K562 (cell line): ENCODE measurements at regions not wholly inside any gene's neighbourhood (a gene's known extent, or its start where the extent isn't known, plus 50 kb on each side); places are given as distances from the start of the nearest gene placed in this dataset.

Experiments
- ASH1L ChIP-seq: fragments of 450-650 bp; IDR thresholded peaks from 2 replicates; pipeline ENCODE4 v1.6.1; 2018; ENCODE audit warnings: borderline replicate concordance, mild to moderate bottlenecking, low read depth; ENCODE audit not compliant: partially characterized antibody
- REST ChIP-seq, 2 experiments: fragments of 450-650 bp; formaldehyde crosslinking in 1 of 2; IDR thresholded peaks; 2 replicates each; pipeline versions ENCODE4 v1.4.0 to v1.6.1; 2014 to 2020; ENCODE audit warnings: mild to moderate bottlenecking in 2 of 2, borderline replicate concordance in 1 of 2, low read depth in 1 of 2
- TEAD4 ChIP-seq, 2 experiments: sonication (generic) in 1 of 2; formaldehyde crosslinking in 1 of 2; IDR thresholded peaks; 2 replicates each; pipeline versions ENCODE4 v1.6.1 to v1.8.0; 2012 to 2022; ENCODE audit warnings: borderline replicate concordance in 1 of 2, inconsistent platforms in 1 of 2, low read length in 1 of 2, mild to moderate bottlenecking in 1 of 2, missing genetic modification reagents in 1 of 2
- VEZF1 ChIP-seq: fragments of 200-800 bp; sonication (Bioruptor generic); IDR thresholded peaks from 2 replicates; pipeline ENCODE4 v1.6.1; 2017; ENCODE audit warnings: missing genetic modification characterization, missing compliant biosample characterization
- ZNF584 ChIP-seq: fragments of 200-800 bp; sonication (Bioruptor generic); IDR thresholded peaks from 2 replicates; pipeline ENCODE4 v1.6.1; 2016; ENCODE audit warnings: low read depth, mild to moderate bottlenecking, missing genetic modification characterization, missing compliant biosample characterization
- TF ChIP-seq, protein P1 (sequence below), 2 experiments: fragments of 450-650 bp in 1 of 2; sonication (generic) in 1 of 2; formaldehyde crosslinking in 1 of 2; IDR thresholded peaks; 2 replicates each; pipeline versions ENCODE4 v1.7.1 to v1.9.0; 2016 to 2022; ENCODE audit warnings: inconsistent platforms in 1 of 2, mild to moderate bottlenecking in 1 of 2, missing genetic modification reagents in 1 of 2

- TF ChIP-seq REST (IDR thresholded peaks at IDR 0.05; ENCODE audit: borderline replicate concordance): no peak
- TF ChIP-seq REST (CRISPR knock-in tag; IDR thresholded peaks at IDR 0.05; ENCODE audit: low read depth): no peak
- TF ChIP-seq, protein P1, sequence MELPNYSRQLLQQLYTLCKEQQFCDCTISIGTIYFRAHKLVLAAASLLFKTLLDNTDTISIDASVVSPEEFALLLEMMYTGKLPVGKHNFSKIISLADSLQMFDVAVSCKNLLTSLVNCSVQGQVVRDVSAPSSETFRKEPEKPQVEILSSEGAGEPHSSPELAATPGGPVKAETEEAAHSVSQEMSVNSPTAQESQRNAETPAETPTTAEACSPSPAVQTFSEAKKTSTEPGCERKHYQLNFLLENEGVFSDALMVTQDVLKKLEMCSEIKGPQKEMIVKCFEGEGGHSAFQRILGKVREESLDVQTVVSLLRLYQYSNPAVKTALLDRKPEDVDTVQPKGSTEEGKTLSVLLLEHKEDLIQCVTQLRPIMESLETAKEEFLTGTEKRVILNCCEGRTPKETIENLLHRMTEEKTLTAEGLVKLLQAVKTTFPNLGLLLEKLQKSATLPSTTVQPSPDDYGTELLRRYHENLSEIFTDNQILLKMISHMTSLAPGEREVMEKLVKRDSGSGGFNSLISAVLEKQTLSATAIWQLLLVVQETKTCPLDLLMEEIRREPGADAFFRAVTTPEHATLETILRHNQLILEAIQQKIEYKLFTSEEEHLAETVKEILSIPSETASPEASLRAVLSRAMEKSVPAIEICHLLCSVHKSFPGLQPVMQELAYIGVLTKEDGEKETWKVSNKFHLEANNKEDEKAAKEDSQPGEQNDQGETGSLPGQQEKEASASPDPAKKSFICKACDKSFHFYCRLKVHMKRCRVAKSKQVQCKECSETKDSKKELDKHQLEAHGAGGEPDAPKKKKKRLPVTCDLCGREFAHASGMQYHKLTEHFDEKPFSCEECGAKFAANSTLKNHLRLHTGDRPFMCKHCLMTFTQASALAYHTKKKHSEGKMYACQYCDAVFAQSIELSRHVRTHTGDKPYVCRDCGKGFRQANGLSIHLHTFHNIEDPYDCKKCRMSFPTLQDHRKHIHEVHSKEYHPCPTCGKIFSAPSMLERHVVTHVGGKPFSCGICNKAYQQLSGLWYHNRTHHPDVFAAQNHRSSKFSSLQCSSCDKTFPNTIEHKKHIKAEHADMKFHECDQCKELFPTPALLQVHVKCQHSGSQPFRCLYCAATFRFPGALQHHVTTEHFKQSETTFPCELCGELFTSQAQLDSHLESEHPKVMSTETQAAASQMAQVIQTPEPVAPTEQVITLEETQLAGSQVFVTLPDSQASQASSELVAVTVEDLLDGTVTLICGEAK (IDR thresholded peaks at IDR 0.05): no peak
- TF ChIP-seq, protein P1 (CRISPR knock-in tag; IDR thresholded peaks at IDR 0.05): no peak
- TF ChIP-seq TEAD4 (IDR thresholded peaks at IDR 0.05; ENCODE audit: low read length): no peak
- no peak for TF ChIP-seq TEAD4 (CRISPR knock-in tag; IDR thresholded peaks at IDR 0.05; ENCODE audit: borderline replicate concordance)
- TF ChIP-seq VEZF1: no peak
- no peak for TF ChIP-seq ASH1L
- TF ChIP-seq ZNF584 (CRISPR knock-in tag): no peak
Observed at GRCh38 chr3:106908181-106908938, 468.9 kb upstream of the CCDC54 start (continued).
